ENCODE measurements at regions not wholly inside any gene's neighbourhood (a gene's known extent, or its start where the extent isn't known, plus 50 kb on each side); places are given as distances from the start of the nearest gene placed in this dataset.

DNA sequence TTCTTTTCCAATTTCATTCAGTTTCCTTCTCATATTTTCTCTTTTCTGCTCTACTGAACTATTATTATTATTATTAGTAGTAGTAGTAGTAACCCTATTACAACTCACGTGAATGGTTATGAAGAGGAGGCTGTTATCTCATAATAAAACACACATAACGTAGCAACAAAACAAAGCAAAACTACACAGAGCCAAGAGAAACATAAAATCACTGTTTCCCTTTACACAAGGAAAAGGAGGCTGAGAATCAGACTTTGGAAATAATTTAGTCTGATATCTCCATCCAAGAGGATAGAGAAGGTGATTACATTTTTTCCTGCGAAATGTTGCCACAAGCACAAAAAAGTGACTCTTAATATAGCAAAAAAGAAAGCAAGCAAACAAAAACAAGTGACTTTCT, 975.8 kb upstream of the FLRT2 start:
- Mint-ChIP-seq H3K27ac (ENCODE audit: unreplicated experiment) (no peak overlapping the region), H3K27me3 (ENCODE audit: insufficient read depth, unreplicated experiment) (no peaks in the 10 kb centered on the region), H3K4me1 (ENCODE audit: low read depth, unreplicated experiment) (no peaks in the 10 kb centered on the region), H3K9me3 (ENCODE audit: unreplicated experiment) (no peaks in the 10 kb centered on the region), H3K4me3 (ENCODE audit: unreplicated experiment) (no peak overlapping the region), H3K36me3 (ENCODE audit: insufficient read depth, unreplicated experiment) (no peaks in the 10 kb centered on the region)
- no peak for TF ChIP-seq CTCF (IDR thresholded peaks at IDR 0.05; ENCODE audit: insufficient read depth in 1 of 2, low read depth in 1 of 2, low read length in 1 of 2, severe bottlenecking in 1 of 2, unreplicated experiment in 1 of 2)
- no peak for DNase-seq
- CTCF ChIA-PET: no interaction called here
- H3K9me3 ChIP-seq: no peaks in the 10 kb centered on the region
- no peaks in the 10 kb centered on the region for H3K36me3 ChIP-seq (ENCODE audit: control insufficient read depth, insufficient read depth, low read length)
- intact Hi-C loops (cut with micrococcal nuclease; ENCODE audit: unreplicated experiment): no loop called here
- H3K27me3 ChIP-seq (replicated peaks; ENCODE audit: control insufficient read depth, insufficient read depth, low read length): no peaks in the 10 kb centered on the region
- BruUV-seq (replicated peaks): no TSS peak
- H3K4me1 ChIP-seq: no peaks in the 10 kb centered on the region
- H3K4me3 ChIP-seq (ENCODE audit: low read depth, low read length): no peak overlapping the region
- POLR2A ChIA-PET: no interaction called here

GRCh38 chr14:84555493-84555892, 974.5 kb upstream of the FLRT2 start:
- ChIA-PET CTCF (no interaction called here), POLR2A (no interaction called here)
- H3K36me3 ChIP-seq (ENCODE audit: control insufficient read depth, insufficient read depth, low read length): no peaks in the 10 kb centered on the region
- no peaks in the 10 kb centered on the region for H3K4me1 Mint-ChIP-seq (ENCODE audit: low read depth, unreplicated experiment)
- no peak overlapping the region for H3K4me3 Mint-ChIP-seq (ENCODE audit: unreplicated experiment)
- no peaks in the 10 kb centered on the region for H3K9me3 ChIP-seq
- DNase-seq: no peak
- H3K27me3 Mint-ChIP-seq (ENCODE audit: insufficient read depth, unreplicated experiment): no peaks in the 10 kb centered on the region
- no peak overlapping the region for H3K27ac Mint-ChIP-seq (ENCODE audit: unreplicated experiment)
- no peaks in the 10 kb centered on the region for H3K36me3 Mint-ChIP-seq (ENCODE audit: insufficient read depth, unreplicated experiment)
- BruUV-seq (replicated peaks): no TSS peak
- H3K27me3 ChIP-seq (replicated peaks; ENCODE audit: control insufficient read depth, insufficient read depth, low read length): no peaks in the 10 kb centered on the region
- H3K4me3 ChIP-seq (ENCODE audit: low read depth, low read length): no peak overlapping the region
- H3K4me1 ChIP-seq: no peaks in the 10 kb centered on the region
- intact Hi-C loops (cut with micrococcal nuclease; ENCODE audit: unreplicated experiment): no loop called here
- no peaks in the 10 kb centered on the region for H3K9me3 Mint-ChIP-seq (ENCODE audit: unreplicated experiment)
- TF ChIP-seq CTCF (IDR thresholded peaks at IDR 0.05; ENCODE audit: insufficient read depth in 1 of 2, low read depth in 1 of 2, low read length in 1 of 2, severe bottlenecking in 1 of 2, unreplicated experiment in 1 of 2): no peak

DNA sequence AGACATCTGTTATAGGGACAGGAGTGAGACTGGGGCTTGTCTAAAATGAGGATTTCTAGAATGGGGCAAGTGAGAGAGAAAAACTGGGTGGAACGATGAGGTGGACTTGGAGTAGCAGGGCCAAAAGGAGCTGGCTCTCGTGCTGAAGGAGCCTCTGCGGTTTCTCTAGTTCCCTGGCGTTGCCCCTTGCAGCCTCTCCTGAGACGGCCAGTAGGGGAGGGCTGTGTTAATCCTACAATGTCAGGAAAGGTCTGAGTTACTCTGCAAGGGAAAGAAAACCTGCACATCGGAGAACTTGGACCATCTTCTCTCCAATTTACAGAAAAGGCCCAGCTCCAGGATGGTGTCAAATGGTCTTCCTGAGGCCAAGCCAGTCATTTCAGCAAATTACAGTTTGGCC, 963.8 kb upstream of the FLRT2 start:
- intact Hi-C loops (cut with micrococcal nuclease; ENCODE audit: unreplicated experiment): no loop called here
- no peak overlapping the region for H3K27ac Mint-ChIP-seq (ENCODE audit: unreplicated experiment)
- H3K4me3 Mint-ChIP-seq (ENCODE audit: unreplicated experiment): no peak overlapping the region
- no peaks in the 10 kb centered on the region for H3K36me3 Mint-ChIP-seq (ENCODE audit: insufficient read depth, unreplicated experiment)
- no TSS peak for BruUV-seq (replicated peaks)
- no peaks in the 10 kb centered on the region for H3K36me3 ChIP-seq (ENCODE audit: control insufficient read depth, insufficient read depth, low read length)
- H3K4me3 ChIP-seq (ENCODE audit: low read depth, low read length): no peak overlapping the region
- no peaks in the 10 kb centered on the region for H3K27me3 Mint-ChIP-seq (ENCODE audit: insufficient read depth, unreplicated experiment)
- no peaks in the 10 kb centered on the region for H3K9me3 Mint-ChIP-seq (ENCODE audit: unreplicated experiment)
- H3K27me3 ChIP-seq (replicated peaks; ENCODE audit: control insufficient read depth, insufficient read depth, low read length): no peaks in the 10 kb centered on the region
- H3K4me1 Mint-ChIP-seq (ENCODE audit: low read depth, unreplicated experiment): no peaks in the 10 kb centered on the region
- no peak for DNase-seq
- no peaks in the 10 kb centered on the region for H3K4me1 ChIP-seq
- CTCF ChIA-PET: no interaction called here
- H3K9me3 ChIP-seq: no peaks in the 10 kb centered on the region
- TF ChIP-seq CTCF (IDR thresholded peaks at IDR 0.05; ENCODE audit: insufficient read depth in 1 of 2, low read depth in 1 of 2, low read length in 1 of 2, severe bottlenecking in 1 of 2, unreplicated experiment in 1 of 2): no peak
- POLR2A ChIA-PET: no interaction called here

Measured in Caco-2 (cell line).